ENCODE measurements at regions not wholly inside any gene's neighbourhood (a gene's known extent, or its start where the extent isn't known, plus 50 kb on each side); places are given as distances from the start of the nearest gene placed in this dataset.
A peak's percentile ranks its signal among the peaks of the same experiment; 100 is the strongest.
"Not testable (repeated sequence)": the region's sequence is repeated elsewhere in the genome, so short reads cannot be mapped to it uniquely, and the experiment has no call there.

DNA sequence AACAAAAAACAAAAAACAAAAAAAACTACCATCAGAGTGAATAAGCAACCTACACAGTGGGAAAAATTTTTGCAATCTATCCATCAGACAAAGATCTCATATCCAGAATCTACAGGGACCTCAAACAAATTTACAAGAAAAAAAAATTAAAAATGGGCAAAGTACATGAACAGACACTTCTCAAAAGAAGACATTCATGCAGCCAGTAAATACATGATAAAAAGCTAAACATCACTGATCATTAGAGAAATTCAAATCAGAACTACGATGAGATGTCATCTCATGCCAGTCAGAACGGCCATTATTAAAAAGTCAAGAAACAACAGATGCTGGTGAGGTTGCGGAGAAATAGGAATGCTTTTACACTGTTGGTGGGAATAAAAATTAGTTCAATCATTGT lies 466.5 kb upstream of the ATXN7L3B start:
- no peaks in the 10 kb centered on the region for H3K36me3 ChIP-seq
- no peaks in the 10 kb centered on the region for H3K27me3 ChIP-seq
- H3K9me3 ChIP-seq = peaks cover 5% of the 10 kb centered on the region
- no peak overlapping the region for H3K4me3 ChIP-seq
- no peak for DNase-seq

DNA sequence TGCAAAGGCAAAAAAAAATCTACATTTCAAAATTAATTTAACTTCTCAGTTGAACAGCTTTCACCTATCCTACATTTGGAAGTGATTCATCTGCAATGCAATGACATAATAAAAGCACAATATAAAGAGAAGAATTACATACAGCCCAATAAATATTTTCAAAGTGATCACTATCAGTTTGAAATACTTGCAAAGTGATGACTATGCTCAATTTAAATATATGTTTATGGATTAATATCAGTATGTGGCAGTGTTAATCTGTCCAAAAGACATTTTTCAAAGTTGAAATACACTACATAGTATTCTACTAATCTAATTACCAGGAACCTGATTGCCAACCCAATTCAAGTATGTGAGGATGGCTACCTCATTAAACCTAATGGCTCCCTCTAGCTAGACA lies 460.7 kb upstream of the ATXN7L3B start:
- Histone ChIP-seq H3K9me3 (peaks cover 7% of the 10 kb centered on the region; the same call in 1 of the 2 replicates), H3K36me3 (no peaks in the 10 kb centered on the region), H3K27me3 (no peaks in the 10 kb centered on the region), H3K4me3 (no peak overlapping the region)
- DNase-seq = no peak

DNA sequence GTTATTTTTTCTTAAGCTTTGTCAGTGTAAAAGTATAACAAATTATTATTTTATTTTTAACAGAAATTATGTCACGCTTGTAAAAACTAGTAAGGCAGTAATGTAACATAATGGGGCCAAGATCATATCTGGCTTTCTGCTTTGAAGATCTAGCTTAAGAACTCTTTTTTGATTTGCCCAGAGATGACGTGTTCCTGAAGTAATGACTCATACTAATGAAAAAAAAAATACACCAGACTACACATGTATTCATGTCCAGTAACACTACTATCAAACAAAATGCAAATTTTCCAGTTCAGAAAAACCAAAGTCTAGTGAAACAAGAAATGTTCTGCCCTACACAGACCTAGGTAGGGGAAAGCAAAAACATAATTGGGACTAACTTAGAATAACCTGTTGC lies 432.2 kb upstream of the ATXN7L3B start:
- Histone ChIP-seq H3K36me3 (no peaks in the 10 kb centered on the region), H3K9me3 (no peaks in the 10 kb centered on the region), H3K4me3 (no peak overlapping the region), H3K27me3 (no peaks in the 10 kb centered on the region)
- DNase-seq = no peak

DNA sequence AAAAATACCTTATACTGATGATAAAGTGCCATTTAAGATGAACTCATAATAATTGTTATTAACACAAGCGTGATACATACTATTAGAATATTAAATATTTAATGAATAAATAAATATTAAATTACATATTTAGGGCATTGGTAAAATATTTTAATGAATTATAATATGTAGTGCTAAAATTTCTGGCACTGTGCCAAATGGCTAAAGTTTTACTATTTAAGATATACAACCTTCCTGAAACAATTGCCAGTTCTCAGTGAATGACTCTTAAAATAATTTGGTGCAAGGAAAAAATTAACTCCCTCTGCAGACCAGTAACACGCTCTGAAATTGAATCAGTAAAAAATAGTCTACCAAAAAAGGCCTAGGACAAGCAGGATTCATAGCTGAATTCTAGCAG lies 428.9 kb upstream of the ATXN7L3B start:
- Histone ChIP-seq H3K4me3 (no peak overlapping the region), H3K36me3 (no peaks in the 10 kb centered on the region), H3K27me3 (no peaks in the 10 kb centered on the region), H3K9me3 (no peaks in the 10 kb centered on the region)
- no peak for DNase-seq

DNA sequence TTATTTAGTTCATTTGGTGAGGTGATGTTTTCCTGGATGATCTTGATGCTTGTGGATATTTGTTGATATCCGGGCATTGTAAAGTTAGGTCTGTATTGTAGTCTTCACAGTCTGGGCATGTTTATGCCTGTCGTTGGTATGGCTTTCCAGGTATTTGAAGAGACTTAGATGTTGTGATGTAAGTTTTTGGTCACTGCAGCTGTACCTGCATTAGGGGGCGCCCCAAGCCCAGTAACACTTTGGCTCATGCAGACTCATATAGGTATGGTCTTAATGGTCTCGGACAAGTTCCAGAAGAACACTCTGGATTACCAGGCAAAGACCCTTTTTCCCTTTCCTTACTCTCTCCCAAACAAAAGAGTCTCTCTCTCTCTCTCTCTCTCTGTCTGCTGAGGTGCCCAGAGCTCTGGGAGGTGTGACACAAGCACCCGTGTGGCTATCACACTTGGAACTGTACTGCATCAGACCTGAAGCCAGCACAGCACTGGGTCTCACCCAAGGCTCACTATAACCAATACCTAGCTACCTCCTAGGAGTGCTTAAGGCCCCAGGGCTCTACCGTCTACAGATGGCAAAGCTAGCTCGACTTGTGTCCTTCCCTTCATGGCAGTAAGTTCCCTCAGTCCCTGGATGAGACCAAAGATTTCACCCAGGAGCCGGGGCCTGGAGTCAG lies 425.8 kb upstream of the ATXN7L3B start:
- Histone ChIP-seq H3K4me3 (no peak overlapping the region), H3K9me3 (no peaks in the 10 kb centered on the region), H3K27me3 (no peaks in the 10 kb centered on the region), H3K36me3 (no peaks in the 10 kb centered on the region)
- peak; percentile 28 for DNase-seq

DNA sequence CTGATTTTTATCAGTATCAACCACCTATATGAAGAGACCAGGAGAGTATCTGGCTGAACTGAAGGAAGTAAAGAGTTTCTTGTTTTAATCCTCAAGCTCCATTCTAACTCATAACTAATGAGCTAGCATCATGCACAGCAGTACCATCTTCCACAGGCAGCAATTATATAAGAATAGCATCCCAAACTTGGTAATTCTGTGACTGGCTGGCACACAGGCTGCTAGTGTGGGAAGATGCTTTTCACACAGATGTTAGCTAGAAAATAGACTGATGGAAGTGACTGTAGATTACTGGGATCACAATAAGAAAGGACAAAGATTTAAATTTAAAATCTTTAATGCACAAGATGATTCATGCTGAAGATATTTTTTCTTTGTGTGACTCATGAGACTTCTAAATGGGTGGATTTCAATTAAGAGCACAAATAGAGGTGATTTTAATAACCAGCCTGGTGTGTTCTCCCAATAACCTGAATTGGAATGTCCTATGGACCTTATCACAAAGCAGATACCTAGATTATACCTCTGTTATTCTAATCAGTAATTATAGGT lies 417.7 kb upstream of the ATXN7L3B start:
- DNase-seq = no peak

DNA sequence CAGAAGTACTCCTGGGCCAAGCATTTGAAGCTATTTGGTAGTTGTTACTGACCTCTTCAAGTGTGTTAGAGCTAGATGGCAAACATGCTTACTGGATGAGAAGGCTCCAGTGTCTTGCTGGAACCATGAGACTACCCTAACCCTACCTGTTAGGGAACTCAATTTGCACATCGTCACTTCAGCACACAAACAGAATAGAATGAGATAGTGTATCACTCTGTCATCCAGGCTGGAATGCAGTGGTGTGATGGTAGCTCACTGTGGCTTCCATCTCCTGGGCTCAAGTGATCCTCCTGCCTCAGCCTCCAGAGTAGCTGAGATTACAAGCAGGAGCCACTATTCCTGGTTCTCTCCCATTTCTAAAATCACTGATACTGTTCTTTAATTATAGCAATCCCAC lies 417.0 kb upstream of the ATXN7L3B start:
- no peak for DNase-seq
- Histone ChIP-seq H3K27me3 (no peaks in the 10 kb centered on the region), H3K4me3 (no peak overlapping the region), H3K36me3 (no peaks in the 10 kb centered on the region), H3K9me3 (no peaks in the 10 kb centered on the region)

More for the DNA sequence above, 417.7 kb upstream of the ATXN7L3B start:
- Histone ChIP-seq H3K27me3 (no peaks in the 10 kb centered on the region), H3K4me3 (no peak overlapping the region), H3K9me3 (no peaks in the 10 kb centered on the region), H3K36me3 (no peaks in the 10 kb centered on the region)

DNA sequence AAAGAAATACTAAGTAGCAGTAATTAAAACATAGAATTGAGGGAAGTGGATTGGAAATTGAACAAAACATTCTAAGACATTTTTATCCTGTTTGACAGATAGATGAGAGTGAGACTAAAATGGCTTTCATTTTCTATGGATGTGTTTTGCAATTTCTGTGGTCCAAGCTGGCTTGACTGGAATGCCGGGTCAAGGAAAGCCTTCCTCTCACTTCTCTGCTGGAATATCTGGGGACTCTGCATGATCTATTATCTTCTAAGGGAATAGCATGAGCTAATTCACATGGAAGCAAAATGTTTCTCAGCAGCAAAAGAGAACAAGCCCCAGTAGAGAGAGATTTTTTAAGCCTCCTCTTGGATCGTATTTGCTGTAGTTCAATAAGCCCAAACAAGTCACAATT lies 407.9 kb upstream of the ATXN7L3B start:
- peak overlapping the region; percentile 1; the same call in 1 of the 2 replicates for H3K4me3 ChIP-seq
- no peak for DNase-seq

DNA sequence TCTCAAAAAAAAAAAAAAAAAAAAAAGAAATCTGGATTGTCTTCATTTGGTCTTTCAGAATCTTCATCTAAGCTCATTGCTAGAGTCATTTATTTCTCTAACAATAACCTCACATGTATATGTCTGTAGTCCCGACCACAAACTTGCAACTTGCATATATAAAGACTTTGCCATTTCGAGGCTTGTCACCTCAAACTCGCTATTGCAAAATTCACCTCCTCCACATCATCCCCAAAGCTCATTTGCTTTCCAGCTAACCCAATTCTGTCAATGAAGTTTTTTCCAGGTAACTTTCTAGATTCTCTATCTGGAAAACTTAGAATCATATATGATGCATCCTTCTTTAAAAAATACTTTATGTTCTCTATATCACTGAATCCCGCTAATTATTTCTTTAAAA lies 393.2 kb upstream of the ATXN7L3B start:
- no peaks in the 10 kb centered on the region for H3K27me3 ChIP-seq
- no peaks in the 10 kb centered on the region for H3K9me3 ChIP-seq
- no peak for DNase-seq
- no peak overlapping the region for H3K4me3 ChIP-seq
- no peaks in the 10 kb centered on the region for H3K36me3 ChIP-seq

More for the DNA sequence above, 407.9 kb upstream of the ATXN7L3B start:
- no peaks in the 10 kb centered on the region for H3K9me3 ChIP-seq
- no peaks in the 10 kb centered on the region for H3K36me3 ChIP-seq
- H3K27me3 ChIP-seq = no peaks in the 10 kb centered on the region

DNA sequence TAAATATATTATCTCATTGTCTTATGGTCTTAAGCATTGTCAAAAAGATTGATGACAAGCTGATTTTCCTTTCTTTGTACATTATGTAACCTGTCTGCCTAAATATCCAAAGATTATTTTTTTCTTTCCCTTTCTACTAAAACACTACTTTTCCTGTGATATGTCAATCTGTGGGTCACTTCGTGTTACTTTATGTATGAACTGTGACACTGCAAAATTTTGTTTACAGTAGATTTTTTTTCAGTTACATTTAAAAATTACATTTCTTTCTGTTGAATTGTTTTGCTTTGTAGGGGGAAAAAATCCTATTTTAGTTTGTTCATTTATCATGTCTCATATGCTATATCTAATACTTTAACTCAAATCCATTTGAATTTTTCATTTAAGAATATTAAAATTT lies 392.3 kb upstream of the ATXN7L3B start:
- no peak overlapping the region for H3K4me3 ChIP-seq
- no peaks in the 10 kb centered on the region for H3K36me3 ChIP-seq
- DNase-seq = no peak
- no peaks in the 10 kb centered on the region for H3K27me3 ChIP-seq
- H3K9me3 ChIP-seq = no peaks in the 10 kb centered on the region

DNA sequence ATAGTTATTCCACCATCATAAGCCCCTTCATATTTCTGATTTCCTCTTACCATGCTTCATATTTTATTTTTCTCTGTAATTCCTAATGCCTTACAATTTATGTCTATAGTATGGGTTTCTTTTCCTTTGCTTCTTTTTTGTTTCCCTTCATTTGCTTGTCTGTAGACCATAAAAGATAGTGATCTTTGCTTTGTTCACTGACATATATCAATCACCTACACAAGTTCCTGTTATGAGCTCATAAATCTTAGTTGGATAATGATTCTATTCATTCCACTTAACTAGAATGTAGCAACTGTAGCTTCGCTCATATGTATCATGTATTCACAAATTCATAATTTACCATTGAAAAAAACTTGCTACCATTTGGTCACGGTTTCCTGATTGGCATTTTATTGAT lies 388.8 kb upstream of the ATXN7L3B start:
- Histone ChIP-seq H3K4me3 (no peak overlapping the region), H3K27me3 (no peaks in the 10 kb centered on the region), H3K36me3 (no peaks in the 10 kb centered on the region), H3K9me3 (no peaks in the 10 kb centered on the region)
- no peak for DNase-seq

DNA sequence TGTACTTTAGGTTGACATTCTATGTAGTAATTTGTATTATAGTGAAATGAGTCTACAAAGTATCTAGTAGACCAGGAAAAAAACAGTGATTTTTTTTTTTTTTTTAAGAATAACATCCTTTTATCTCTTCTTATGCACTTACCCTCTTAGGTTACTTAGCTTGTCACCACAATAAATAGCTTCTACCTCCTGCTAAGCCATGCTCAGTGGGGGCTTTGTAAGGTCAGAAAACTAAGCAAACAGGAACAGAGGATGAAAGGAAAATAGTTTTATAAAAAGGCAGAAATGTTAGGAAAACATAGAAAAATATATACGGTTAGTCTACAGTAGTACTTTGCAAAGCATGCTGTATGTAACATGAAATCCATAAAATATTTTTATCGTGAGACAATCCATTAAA lies 385.3 kb upstream of the ATXN7L3B start:
- H3K27me3 ChIP-seq = no peaks in the 10 kb centered on the region
- H3K4me3 ChIP-seq = no peak overlapping the region
- H3K9me3 ChIP-seq = no peaks in the 10 kb centered on the region
- H3K36me3 ChIP-seq = no peaks in the 10 kb centered on the region
- no peak for DNase-seq

DNA sequence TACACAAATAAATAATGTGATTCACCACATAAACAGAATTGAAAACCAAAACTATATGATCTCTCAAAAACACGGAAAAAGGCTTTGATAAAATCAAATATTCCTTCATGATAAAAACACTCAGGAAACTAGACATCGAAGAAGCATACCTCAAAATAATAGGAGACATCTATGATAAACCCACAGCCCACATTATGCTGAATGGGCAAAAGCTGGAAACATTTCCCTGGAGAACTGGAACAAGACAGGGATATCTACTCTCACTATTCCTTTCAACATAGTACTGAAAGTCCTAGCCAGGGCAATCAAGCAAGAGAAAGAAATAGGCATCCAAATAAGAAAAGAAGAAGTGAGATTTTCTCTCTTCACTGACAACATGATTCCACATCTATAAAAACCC lies 371.5 kb upstream of the ATXN7L3B start:
- Histone ChIP-seq H3K27me3 (no peaks in the 10 kb centered on the region), H3K36me3 (no peaks in the 10 kb centered on the region), H3K4me3 (no peak overlapping the region), H3K9me3 (no peaks in the 10 kb centered on the region)
- no peak for DNase-seq

DNA sequence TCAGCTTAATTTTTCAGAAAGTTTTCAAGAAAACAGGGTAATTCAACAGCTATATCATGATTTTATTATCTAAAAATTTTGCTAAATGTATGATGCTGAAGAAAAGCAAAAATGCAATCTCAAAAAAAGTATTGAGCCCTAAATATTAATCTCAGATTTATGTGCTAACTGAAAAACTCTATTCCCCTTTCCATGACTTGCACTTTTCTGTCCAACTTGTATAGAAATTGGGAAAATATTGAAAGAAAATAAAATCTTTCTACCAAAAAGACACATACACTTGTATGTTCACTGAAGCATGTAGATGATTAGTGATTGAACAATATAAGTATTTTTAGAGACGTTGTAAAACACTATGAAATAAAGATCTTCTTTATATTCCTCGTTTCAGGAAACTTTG lies 368.0 kb upstream of the ATXN7L3B start:
- Histone ChIP-seq H3K4me3 (no peak overlapping the region), H3K36me3 (no peaks in the 10 kb centered on the region), H3K27me3 (no peaks in the 10 kb centered on the region), H3K9me3 (no peaks in the 10 kb centered on the region)
- no peak for DNase-seq

DNA sequence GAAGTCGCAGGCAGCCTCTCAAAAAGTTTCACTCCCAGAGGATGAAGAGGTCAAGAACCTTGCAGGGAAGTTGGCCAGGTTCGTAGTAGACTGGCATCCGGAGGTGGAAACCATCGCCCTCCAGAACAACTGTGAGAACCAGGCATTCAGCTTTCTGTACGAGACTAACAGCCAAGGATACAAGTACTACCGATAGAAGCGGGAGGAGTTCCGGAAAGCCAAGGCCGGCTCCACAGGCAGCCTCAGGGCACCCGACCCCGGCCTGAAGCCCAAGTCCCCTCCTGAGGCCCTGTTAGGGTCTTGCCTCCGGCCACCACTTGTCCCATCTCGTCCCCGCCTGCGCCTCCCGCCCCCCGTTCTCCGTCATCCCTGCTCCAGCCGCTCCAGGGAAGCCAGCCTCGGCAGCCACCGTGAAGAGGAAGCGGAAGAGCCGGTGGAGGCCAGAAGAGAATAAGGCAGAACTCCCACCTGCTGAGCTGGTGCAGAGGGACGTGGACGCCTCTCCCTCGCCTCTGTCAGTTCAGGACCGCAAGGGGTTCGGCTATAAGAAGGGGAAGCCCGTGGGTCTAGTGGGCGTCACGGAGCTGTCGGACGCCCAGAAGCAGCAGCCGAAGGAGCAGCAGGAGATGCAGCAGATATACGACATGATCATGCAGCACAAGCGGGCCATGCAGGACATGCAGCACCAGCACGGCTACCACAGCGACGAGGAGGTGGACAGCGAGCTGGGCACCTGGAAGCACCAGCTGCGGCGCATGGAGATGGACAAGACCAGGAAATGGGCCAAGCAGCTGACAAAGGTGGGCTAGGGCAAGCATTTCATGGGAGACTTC lies 366.8 kb upstream of the ATXN7L3B start:
- Histone ChIP-seq H3K27me3 (no peaks in the 10 kb centered on the region), H3K4me3 (no peak overlapping the region), H3K36me3 (no peaks in the 10 kb centered on the region), H3K9me3 (no peaks in the 10 kb centered on the region; the same call in 1 of the 2 replicates)
- DNase-seq = no peak

DNA sequence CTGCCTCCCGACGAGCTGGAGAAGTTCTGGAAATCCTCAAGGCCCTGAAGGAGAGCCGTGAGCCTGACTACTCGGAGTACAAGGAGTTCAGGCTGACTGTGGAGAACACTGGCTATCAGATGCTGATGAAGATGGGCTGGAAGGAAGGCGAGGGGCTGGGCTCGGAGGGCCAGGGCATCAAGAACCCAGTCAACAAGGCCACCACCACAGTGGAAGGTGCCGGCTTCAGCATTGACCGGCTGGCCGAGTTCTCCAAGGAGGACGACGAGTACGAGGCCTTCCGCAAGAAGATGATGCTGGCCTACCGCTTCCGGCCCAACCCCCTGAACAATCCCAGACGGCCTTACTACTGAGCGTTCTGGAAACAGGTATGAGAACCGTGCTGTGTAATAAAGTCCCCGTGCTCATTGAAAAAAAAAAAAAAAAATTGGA lies 366.1 kb upstream of the ATXN7L3B start:
- peaks cover 2% of the 10 kb centered on the region; the same call in 1 of the 2 replicates for H3K9me3 ChIP-seq
- H3K4me3 ChIP-seq = no peak overlapping the region
- no peaks in the 10 kb centered on the region for H3K27me3 ChIP-seq
- no peak for DNase-seq
- no peaks in the 10 kb centered on the region for H3K36me3 ChIP-seq

DNA sequence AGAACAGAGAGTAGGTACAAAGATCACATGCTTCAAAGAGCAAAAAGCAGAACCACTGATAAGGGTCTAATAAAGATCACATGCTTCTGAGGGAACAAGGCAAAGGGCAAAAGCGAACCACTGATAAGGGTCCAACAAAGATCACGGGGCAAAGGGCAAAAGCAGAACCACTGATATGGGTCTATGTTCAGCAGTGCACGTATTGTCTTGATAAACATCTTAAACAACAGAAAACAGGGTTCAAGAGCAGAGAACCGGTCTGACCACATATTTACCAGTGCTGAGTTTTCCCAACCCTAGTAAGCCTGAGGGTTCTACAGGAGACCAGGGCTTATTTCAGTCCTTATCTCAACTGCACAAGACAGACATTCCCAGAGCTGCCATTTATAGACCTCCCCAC lies 362.7 kb upstream of the ATXN7L3B start:
- not testable (repeated sequence) for DNase-seq, H3K9me3 ChIP-seq, H3K4me3 ChIP-seq, H3K27me3 ChIP-seq, H3K36me3 ChIP-seq

DNA sequence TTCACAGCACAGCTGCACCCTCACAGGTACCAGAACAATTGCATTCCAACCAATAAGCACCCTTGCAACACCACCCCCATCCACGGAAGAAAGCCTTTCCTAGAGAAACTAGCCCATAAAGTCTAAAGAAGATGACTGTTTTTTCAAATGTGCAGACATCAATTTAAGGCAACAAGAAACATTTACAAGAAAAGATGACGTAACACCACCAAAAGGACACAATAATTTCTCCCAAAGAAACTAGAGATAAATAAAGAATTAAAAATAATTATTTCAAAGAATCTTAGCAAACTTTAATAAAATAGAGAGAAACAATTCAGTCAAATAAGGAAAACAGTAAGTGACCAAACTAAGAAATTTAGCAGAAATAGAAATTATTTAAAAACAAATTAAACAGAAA lies 352.3 kb upstream of the ATXN7L3B start:
- no peaks in the 10 kb centered on the region; the same call in 1 of the 2 replicates for H3K9me3 ChIP-seq

More for the DNA sequence above, 352.3 kb upstream of the ATXN7L3B start:
- Histone ChIP-seq H3K27me3 (no peaks in the 10 kb centered on the region), H3K4me3 (no peak overlapping the region), H3K36me3 (no peaks in the 10 kb centered on the region)
- no peak for DNase-seq
